ENCODE measurements at regions not wholly inside any gene's neighbourhood (a gene's known extent, or its start where the extent isn't known, plus 50 kb on each side); places are given as distances from the start of the nearest gene placed in this dataset.
"Not testable (repeated sequence)": the region's sequence is repeated elsewhere in the genome, so short reads cannot be mapped to it uniquely, and the experiment has no call there.

GRCh38 chr2:150341982-150342680 is 145.3 kb downstream of the RND3 start:
- WGBS (ENCODE audit: insufficient coverage, insufficient read length), result no CpG with 5 or more reads among the region's 4 CpGs
- DNase-seq (ENCODE audit: low read depth, low spot score), result no peak
- H3K4me3 ChIP-seq (ENCODE audit: low read length), result no peak overlapping the region

DNA sequence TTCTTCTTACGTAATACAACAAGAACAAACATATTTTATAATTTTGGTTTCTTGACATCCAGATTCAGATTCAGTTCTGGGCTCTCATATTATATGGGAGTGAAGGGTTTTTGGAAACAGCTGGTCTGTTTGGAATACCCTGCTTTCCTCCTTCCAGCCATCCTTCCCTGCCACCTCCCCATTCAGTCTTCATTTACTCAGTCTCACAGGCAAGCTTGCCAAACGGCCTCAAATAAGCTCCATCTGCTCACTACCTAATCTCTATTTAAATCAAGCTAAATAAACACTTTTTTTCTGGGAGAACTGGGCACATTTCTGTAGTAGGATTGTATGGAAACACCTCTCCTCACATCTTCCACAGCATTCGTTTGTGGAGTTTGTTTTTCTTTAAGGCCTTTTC is 147.5 kb downstream of the RND3 start:
- WGBS (ENCODE audit: insufficient coverage, insufficient read length), result no CpG with 5 or more reads among the region's 3 CpGs
- no peaks in the 10 kb centered on the region for H3K4me1 ChIP-seq (ENCODE audit: control insufficient read depth, insufficient read depth, low read length)
- DNase-seq (ENCODE audit: low read depth, low spot score), result no peak
- H3K4me3 ChIP-seq (ENCODE audit: low read length), result no peak overlapping the region
- no peaks in the 10 kb centered on the region for H3K36me3 ChIP-seq (ENCODE audit: control insufficient read depth, insufficient read depth, low read length)
- H3K9me3 ChIP-seq (ENCODE audit: control insufficient read depth, insufficient read depth, low read length), result no peaks in the 10 kb centered on the region
- H3K27me3 ChIP-seq (ENCODE audit: control insufficient read depth, insufficient read depth, low read length), result no peaks in the 10 kb centered on the region
- no peak overlapping the region for H3K27ac ChIP-seq (ENCODE audit: low read length)

More at GRCh38 chr2:150341982-150342680, 145.3 kb downstream of the RND3 start:
- H3K9me3 ChIP-seq (ENCODE audit: control insufficient read depth, insufficient read depth, low read length), result no peaks in the 10 kb centered on the region
- no peak overlapping the region for H3K27ac ChIP-seq (ENCODE audit: low read length)
- no peaks in the 10 kb centered on the region for H3K36me3 ChIP-seq (ENCODE audit: control insufficient read depth, insufficient read depth, low read length)
- H3K4me1 ChIP-seq (ENCODE audit: control insufficient read depth, insufficient read depth, low read length), result no peaks in the 10 kb centered on the region
- no peaks in the 10 kb centered on the region for H3K27me3 ChIP-seq (ENCODE audit: control insufficient read depth, insufficient read depth, low read length)

- Histone ChIP-seq H3K4me1 (ENCODE audit: control insufficient read depth, insufficient read depth, low read length) (no peaks in the 10 kb centered on the region), H3K4me3 (ENCODE audit: low read length) (no peak overlapping the region), H3K27ac (ENCODE audit: low read length) (no peak overlapping the region), H3K36me3 (ENCODE audit: control insufficient read depth, insufficient read depth, low read length) (no peaks in the 10 kb centered on the region), H3K27me3 (ENCODE audit: control insufficient read depth, insufficient read depth, low read length) (no peaks in the 10 kb centered on the region), H3K9me3 (ENCODE audit: control insufficient read depth, insufficient read depth, low read length) (no peaks in the 10 kb centered on the region)
- WGBS (ENCODE audit: insufficient coverage, insufficient read length), result 100% methylated on average over 1 of the region's 1 CpG
- no peak for DNase-seq (ENCODE audit: low read depth, low spot score)
Measured at GRCh38 chr2:150339282-150339681, 148.2 kb downstream of the RND3 start.

DNA sequence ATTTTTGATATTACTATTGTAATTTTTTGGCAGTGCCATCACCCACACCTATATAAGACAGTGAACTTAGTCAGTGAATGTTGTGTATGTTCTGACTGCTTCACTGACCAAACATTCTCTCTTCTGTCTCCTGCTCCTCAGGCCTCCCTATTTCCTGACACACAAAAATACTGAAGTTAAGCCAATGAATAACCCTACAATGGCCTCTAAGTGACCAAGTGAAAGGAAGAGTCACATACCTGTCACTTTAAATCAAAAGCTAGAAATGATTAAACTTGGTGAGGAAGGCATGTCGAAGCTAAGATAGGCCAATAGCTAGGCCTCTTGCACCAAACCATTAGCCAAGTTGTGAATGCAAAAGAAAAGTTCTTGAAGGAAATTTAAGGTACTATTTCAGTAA is 151.9 kb downstream of the RND3 start:
- no peaks in the 10 kb centered on the region for H3K27me3 ChIP-seq (ENCODE audit: control insufficient read depth, insufficient read depth, low read length)
- no peak for DNase-seq (ENCODE audit: low read depth, low spot score)
- no CpG with 5 or more reads among the region's 1 CpG for WGBS (ENCODE audit: insufficient coverage, insufficient read length)
- no peaks in the 10 kb centered on the region for H3K4me1 ChIP-seq (ENCODE audit: control insufficient read depth, insufficient read depth, low read length)
- H3K4me3 ChIP-seq (ENCODE audit: low read length), result no peak overlapping the region
- H3K36me3 ChIP-seq (ENCODE audit: control insufficient read depth, insufficient read depth, low read length), result no peaks in the 10 kb centered on the region
- no peaks in the 10 kb centered on the region for H3K9me3 ChIP-seq (ENCODE audit: control insufficient read depth, insufficient read depth, low read length)
- H3K27ac ChIP-seq (ENCODE audit: low read length), result no peak overlapping the region

- H3K27ac ChIP-seq (ENCODE audit: low read length), result no peak overlapping the region
- DNase-seq (ENCODE audit: low read depth, low spot score), result no peak
- no peak overlapping the region for H3K4me3 ChIP-seq (ENCODE audit: low read length)
- no peaks in the 10 kb centered on the region for H3K27me3 ChIP-seq (ENCODE audit: control insufficient read depth, insufficient read depth, low read length)
- H3K36me3 ChIP-seq (ENCODE audit: control insufficient read depth, insufficient read depth, low read length), result no peaks in the 10 kb centered on the region
- no peaks in the 10 kb centered on the region for H3K4me1 ChIP-seq (ENCODE audit: control insufficient read depth, insufficient read depth, low read length)
- no peaks in the 10 kb centered on the region for H3K9me3 ChIP-seq (ENCODE audit: control insufficient read depth, insufficient read depth, low read length)
- WGBS (ENCODE audit: insufficient coverage, insufficient read length), result no CpG with 5 or more reads among the region's 2 CpGs
Measured at GRCh38 chr2:150332383-150332782, 155.1 kb downstream of the RND3 start.

- Histone ChIP-seq H3K9me3 (ENCODE audit: control insufficient read depth, insufficient read depth, low read length) (no peaks in the 10 kb centered on the region), H3K36me3 (ENCODE audit: control insufficient read depth, insufficient read depth, low read length) (no peaks in the 10 kb centered on the region), H3K4me3 (ENCODE audit: low read length) (no peak overlapping the region), H3K4me1 (ENCODE audit: control insufficient read depth, insufficient read depth, low read length) (no peaks in the 10 kb centered on the region), H3K27ac (ENCODE audit: low read length) (no peak overlapping the region), H3K27me3 (ENCODE audit: control insufficient read depth, insufficient read depth, low read length) (no peaks in the 10 kb centered on the region)
- DNase-seq (ENCODE audit: low read depth, low spot score), result no peak
- no CpG with 5 or more reads among the region's 14 CpGs for WGBS (ENCODE audit: insufficient coverage, insufficient read length)
Measured at GRCh38 chr2:150327564-150328489, 159.6 kb downstream of the RND3 start.

DNA sequence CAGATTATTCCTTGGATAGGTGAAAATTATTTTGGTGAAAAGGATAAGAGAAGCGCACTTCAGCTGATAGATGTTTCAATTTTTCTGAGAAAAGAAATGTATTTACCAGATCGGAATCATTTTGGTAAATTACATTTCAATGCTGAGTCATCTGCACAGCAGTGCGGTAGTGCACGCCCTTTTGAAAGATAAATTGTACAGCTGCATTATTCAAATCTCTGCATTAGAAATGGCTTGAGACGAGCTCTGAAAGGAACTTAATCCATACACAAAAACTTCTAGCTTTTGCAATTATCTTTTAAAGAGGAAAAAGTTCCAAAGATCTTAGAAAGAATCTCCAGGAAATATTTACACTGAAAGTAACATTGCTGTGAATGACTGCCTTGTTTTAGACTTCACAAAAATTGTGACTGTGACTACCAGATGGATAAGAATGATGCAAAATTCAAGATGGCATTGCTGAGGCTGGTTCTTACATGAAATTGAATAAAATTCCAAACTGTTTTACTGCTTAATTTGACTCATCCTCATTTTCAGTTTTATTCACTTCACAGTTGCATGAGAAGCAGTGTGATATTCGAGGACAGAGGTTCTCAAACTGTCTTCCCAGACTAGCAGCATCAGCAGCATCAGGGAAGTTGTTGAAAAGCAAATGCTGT is 161.7 kb downstream of the RND3 start:
- Histone ChIP-seq H3K36me3 (ENCODE audit: control insufficient read depth, insufficient read depth, low read length) (no peaks in the 10 kb centered on the region), H3K4me3 (ENCODE audit: low read length) (no peak overlapping the region), H3K27me3 (ENCODE audit: control insufficient read depth, insufficient read depth, low read length) (no peaks in the 10 kb centered on the region), H3K9me3 (ENCODE audit: control insufficient read depth, insufficient read depth, low read length) (no peaks in the 10 kb centered on the region), H3K27ac (ENCODE audit: low read length) (no peak overlapping the region), H3K4me1 (ENCODE audit: control insufficient read depth, insufficient read depth, low read length) (no peaks in the 10 kb centered on the region)
- DNase-seq (ENCODE audit: low read depth, low spot score), result no peak
- 100% methylated on average over 2 of the region's 6 CpGs for WGBS (ENCODE audit: insufficient coverage, insufficient read length)

DNA sequence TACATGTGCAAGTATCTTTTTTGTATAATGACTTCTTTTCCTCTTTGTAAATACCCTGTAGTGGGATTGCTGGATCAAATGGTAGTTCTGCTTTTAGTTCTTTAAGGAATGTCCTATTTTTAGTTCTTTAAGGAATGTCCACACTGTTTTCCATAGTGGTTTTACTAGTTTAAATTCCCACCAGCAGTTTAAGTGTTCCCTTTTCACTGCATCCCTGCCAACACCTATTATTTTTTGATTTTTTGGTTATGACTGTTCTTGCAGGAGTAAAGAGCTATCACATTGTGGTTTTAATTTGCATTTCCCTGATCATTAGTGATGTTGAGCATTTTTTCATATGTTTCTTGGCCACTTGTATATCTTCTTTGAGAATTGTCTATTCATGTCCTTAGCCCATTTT is 164.4 kb downstream of the RND3 start:
- not testable (repeated sequence) for H3K4me1 ChIP-seq (ENCODE audit: control insufficient read depth, insufficient read depth, low read length); H3K27me3 ChIP-seq (ENCODE audit: control insufficient read depth, insufficient read depth, low read length); DNase-seq (ENCODE audit: low read depth, low spot score); H3K4me3 ChIP-seq (ENCODE audit: low read length); H3K9me3 ChIP-seq (ENCODE audit: control insufficient read depth, insufficient read depth, low read length); H3K36me3 ChIP-seq (ENCODE audit: control insufficient read depth, insufficient read depth, low read length); H3K27ac ChIP-seq (ENCODE audit: low read length)

- Histone ChIP-seq H3K4me1 (ENCODE audit: control insufficient read depth, insufficient read depth, low read length) (no peaks in the 10 kb centered on the region), H3K36me3 (ENCODE audit: control insufficient read depth, insufficient read depth, low read length) (no peaks in the 10 kb centered on the region)
- WGBS (ENCODE audit: insufficient coverage, insufficient read length), result no CpG with 5 or more reads among the region's 1 CpG
Measured at GRCh38 chr2:150320608-150321007, 166.9 kb downstream of the RND3 start.

DNA sequence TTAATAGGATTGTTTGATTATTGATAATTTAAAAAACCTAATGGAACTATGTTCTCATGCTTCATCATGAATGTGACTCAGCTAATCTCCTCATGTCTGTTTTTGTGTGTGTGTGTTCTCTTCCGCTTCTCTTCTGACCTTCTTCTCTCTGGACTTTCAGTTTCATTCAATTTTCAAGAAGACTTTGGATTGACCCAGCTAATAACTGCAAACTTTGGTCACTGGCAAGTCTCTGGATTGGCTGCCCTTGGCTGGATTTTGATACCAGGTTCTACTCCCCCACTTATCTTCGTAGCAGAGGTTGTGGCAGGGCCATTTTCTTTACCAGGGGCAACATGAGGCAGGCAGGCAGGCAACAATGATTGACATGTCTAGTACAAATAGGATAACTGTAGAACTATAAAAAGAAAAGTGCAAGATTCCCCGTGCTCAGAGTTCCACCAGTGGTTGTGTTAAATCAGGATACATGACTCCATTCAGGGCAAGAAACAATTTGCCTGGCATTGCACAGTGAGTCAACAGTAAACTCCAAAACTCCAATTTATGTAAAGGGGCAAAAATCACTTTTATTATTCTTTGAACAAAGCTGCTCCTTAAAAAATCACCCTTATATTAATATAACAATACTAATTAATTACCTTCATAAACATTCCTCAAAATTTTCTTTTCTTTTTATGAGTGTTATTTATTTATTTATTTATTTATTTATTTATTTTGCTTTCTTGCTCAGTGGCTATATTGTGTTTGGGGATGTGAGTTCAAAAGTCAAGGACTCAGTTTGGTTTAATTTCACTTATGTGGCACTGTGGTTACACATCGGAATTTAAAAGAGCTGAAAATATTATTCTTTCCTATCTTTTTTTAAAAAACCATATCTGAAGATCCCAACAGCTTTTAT is 167.6 kb downstream of the RND3 start:
- DNase-seq (ENCODE audit: low read depth, low spot score), result no peak
- Histone ChIP-seq H3K4me1 (ENCODE audit: control insufficient read depth, insufficient read depth, low read length) (no peaks in the 10 kb centered on the region), H3K27me3 (ENCODE audit: control insufficient read depth, insufficient read depth, low read length) (no peaks in the 10 kb centered on the region), H3K9me3 (ENCODE audit: control insufficient read depth, insufficient read depth, low read length) (no peaks in the 10 kb centered on the region), H3K27ac (ENCODE audit: low read length) (no peak overlapping the region), H3K4me3 (ENCODE audit: low read length) (no peak overlapping the region), H3K36me3 (ENCODE audit: control insufficient read depth, insufficient read depth, low read length) (no peaks in the 10 kb centered on the region)
- WGBS (ENCODE audit: insufficient coverage, insufficient read length), result no CpG with 5 or more reads among the region's 4 CpGs

More at GRCh38 chr2:150320608-150321007, 166.9 kb downstream of the RND3 start:
- no peaks in the 10 kb centered on the region for H3K9me3 ChIP-seq (ENCODE audit: control insufficient read depth, insufficient read depth, low read length)
- H3K27me3 ChIP-seq (ENCODE audit: control insufficient read depth, insufficient read depth, low read length), result no peaks in the 10 kb centered on the region
- no peak overlapping the region for H3K27ac ChIP-seq (ENCODE audit: low read length)
- DNase-seq (ENCODE audit: low read depth, low spot score), result no peak
- no peak overlapping the region for H3K4me3 ChIP-seq (ENCODE audit: low read length)
